HEK293T (cell line): ENCODE measurements at regions not wholly inside any gene's neighbourhood (a gene's known extent, or its start where the extent isn't known, plus 50 kb on each side); places are given as distances from the start of the nearest gene placed in this dataset.

ENCODE experiments used
- CTCF ChIA-PET: fragments of 350-600 bp; formaldehyde crosslinking; extraction: SDS; loops from one replicate; lab custom pipeline; 2021; ENCODE audit warnings: antibody characterized with exemption, inconsistent platforms; lab: Yijun Ruan, JAX
- POLR2A ChIA-PET: fragments of 350-600 bp; formaldehyde crosslinking; extraction: SDS; loops from one replicate; lab custom pipeline; 2020; ENCODE audit warnings: antibody characterized with exemption, inconsistent platforms; lab: Yijun Ruan, JAX
- DNase-seq: peaks from one replicate; pipeline ENCODE4 v3.0.0; 2012; ENCODE audit warnings: mixed read lengths; ENCODE audit errors: extremely low spot score
- ARNT ChIP-seq: fragments of 450-650 bp; IDR thresholded peaks from 2 replicates; pipeline ENCODE4 v1.6.1; 2017; ENCODE audit warnings: mild to moderate bottlenecking
- BHLHE40 ChIP-seq: fragments of 450-650 bp; IDR thresholded peaks from 2 replicates; pipeline ENCODE4 v1.6.1; 2016; ENCODE audit warnings: mild to moderate bottlenecking, moderate library complexity, borderline replicate concordance
- CTBP1 ChIP-seq: fragments of 450-650 bp; IDR thresholded peaks from 2 replicates; pipeline ENCODE4 v1.6.1; 2016; ENCODE audit warnings: borderline replicate concordance
- ELF4 ChIP-seq: fragments of 450-650 bp; IDR thresholded peaks from 2 replicates; pipeline ENCODE4 v1.6.1; 2017; ENCODE audit warnings: antibody characterized with exemption
- FOXA1 ChIP-seq: fragments of 450-650 bp; IDR thresholded peaks from 2 replicates; pipeline ENCODE4 v1.6.1; 2016; ENCODE audit warnings: mild to moderate bottlenecking
- FOXK2 ChIP-seq: fragments of 450-650 bp; IDR thresholded peaks from 2 replicates; pipeline ENCODE4 v1.6.1; 2016; ENCODE audit warnings: mild to moderate bottlenecking
- FOXM1 ChIP-seq: fragments of 450-650 bp; IDR thresholded peaks from 2 replicates; pipeline ENCODE4 v1.6.1; 2017; ENCODE audit warnings: mild to moderate bottlenecking, borderline replicate concordance
- HDGF ChIP-seq: fragments of 450-650 bp; IDR thresholded peaks from 2 replicates; pipeline ENCODE4 v1.6.1; 2017; ENCODE audit warnings: antibody characterized with exemption, borderline replicate concordance
- L3MBTL2 ChIP-seq: fragments of 450-650 bp; conservative IDR thresholded peaks from 2 replicates; pipeline ENCODE4 v1.6.1; 2016; ENCODE audit warnings: mild to moderate bottlenecking
- LEF1 ChIP-seq: fragments of 450-650 bp; IDR thresholded peaks from 2 replicates; pipeline ENCODE4 v1.6.1; 2017; ENCODE audit warnings: mild to moderate bottlenecking, borderline replicate concordance
- NFRKB ChIP-seq: fragments of 450-650 bp; IDR thresholded peaks from 2 replicates; pipeline ENCODE4 v1.6.1; 2016; ENCODE audit warnings: mild to moderate bottlenecking, moderate library complexity
- SP1 ChIP-seq: fragments of 450-650 bp; IDR thresholded peaks from 2 replicates; pipeline ENCODE4 v1.6.1; 2017
- TARDBP ChIP-seq: fragments of 450-650 bp; IDR thresholded peaks from 2 replicates; pipeline ENCODE4 v1.6.1; 2016
- ZNF384 ChIP-seq: fragments of 450-650 bp; IDR thresholded peaks from 2 replicates; pipeline ENCODE4 v1.6.1; 2016
- TF ChIP-seq, protein P1 (sequence below): fragments of 450-650 bp; IDR thresholded peaks from 2 replicates; pipeline ENCODE4 v1.6.1; 2016

- TF ChIP-seq LEF1, result no peak
- TF ChIP-seq HDGF, result no peak
- no peak for TF ChIP-seq FOXK2
- TF ChIP-seq BHLHE40, result no peak
- POLR2A ChIA-PET, result no interaction called here
- no peak for DNase-seq
- CTCF ChIA-PET, result interaction anchor here (0.6 kb wide), 1 partner anchor 475 kb away, joined by 4 read pairs; no protein-coding TSS in a partner anchor
Observed at GRCh38 chr15:45827275-45827674, 192.4 kb downstream of the SQOR start.

- CTCF ChIA-PET, result interaction anchor here (0.6 kb wide), 1 partner anchor 476 kb away, joined by 4 read pairs; no protein-coding TSS in a partner anchor
- POLR2A ChIA-PET, result no interaction called here
- no peak for TF ChIP-seq L3MBTL2
- TF ChIP-seq FOXK2, result no peak
- no peak for TF ChIP-seq NFRKB
- no peak for DNase-seq
Observed at GRCh38 chr15:45827766-45828165, 192.9 kb downstream of the SQOR start.

- DNase-seq, result no peak
- TF ChIP-seq NFRKB (no peak), HDGF (no peak), BHLHE40 (no peak), TARDBP (no peak), FOXA1 (no peak), L3MBTL2 (no peak), FOXK2 (no peak), FOXM1 (no peak)
- TF ChIP-seq, protein P1, sequence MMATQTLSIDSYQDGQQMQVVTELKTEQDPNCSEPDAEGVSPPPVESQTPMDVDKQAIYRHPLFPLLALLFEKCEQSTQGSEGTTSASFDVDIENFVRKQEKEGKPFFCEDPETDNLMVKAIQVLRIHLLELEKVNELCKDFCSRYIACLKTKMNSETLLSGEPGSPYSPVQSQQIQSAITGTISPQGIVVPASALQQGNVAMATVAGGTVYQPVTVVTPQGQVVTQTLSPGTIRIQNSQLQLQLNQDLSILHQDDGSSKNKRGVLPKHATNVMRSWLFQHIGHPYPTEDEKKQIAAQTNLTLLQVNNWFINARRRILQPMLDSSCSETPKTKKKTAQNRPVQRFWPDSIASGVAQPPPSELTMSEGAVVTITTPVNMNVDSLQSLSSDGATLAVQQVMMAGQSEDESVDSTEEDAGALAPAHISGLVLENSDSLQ, result no peak
- ChIA-PET CTCF (no interaction called here), POLR2A (no interaction called here)
Observed at GRCh38 chr15:45829336-45830153, 194.7 kb downstream of the SQOR start.

GRCh38 chr15:45831787-45832186 is 197.0 kb downstream of the SQOR start:
- POLR2A ChIA-PET, result no interaction called here

GRCh38 chr15:45834622-45835021 is 199.8 kb downstream of the SQOR start:
- CTCF ChIA-PET, result no interaction called here
- POLR2A ChIA-PET, result no interaction called here
- TF ChIP-seq FOXK2, result no peak
- TF ChIP-seq ELF4, result no peak
- no peak for TF ChIP-seq LEF1
- TF ChIP-seq, protein P1, result no peak
- DNase-seq, result no peak

More at GRCh38 chr15:45831787-45832186, 197.0 kb downstream of the SQOR start:
- TF ChIP-seq, protein P1, result no peak
- TF ChIP-seq FOXA1 (no peak), L3MBTL2 (no peak), ELF4 (no peak), SP1 (no peak), BHLHE40 (no peak), FOXK2 (no peak), CTBP1 (no peak)
- CTCF ChIA-PET, result no interaction called here
- no peak for DNase-seq

DNA sequence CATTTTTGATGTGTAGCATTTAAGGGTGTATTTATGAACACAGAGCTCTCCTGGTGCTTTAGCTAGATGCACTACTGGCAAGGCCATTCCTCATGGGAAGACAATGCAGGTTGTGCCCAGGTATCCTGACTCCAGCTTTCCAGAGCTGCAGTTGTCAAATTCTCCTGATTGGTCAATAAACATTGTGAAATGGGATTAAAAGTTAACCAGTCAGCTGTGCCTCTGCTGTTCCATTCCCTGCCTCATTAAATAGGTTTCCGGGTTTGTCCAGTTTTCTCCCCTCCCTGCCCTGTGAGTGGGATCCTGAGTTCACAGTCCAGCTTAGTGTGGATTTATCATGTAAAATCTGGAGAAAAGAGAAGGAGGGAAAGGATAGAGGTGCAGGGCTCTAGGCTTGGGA is 207.3 kb downstream of the SQOR start:
- ChIA-PET POLR2A (no interaction called here), CTCF (no interaction called here)
- no peak for DNase-seq
- TF ChIP-seq ZNF384, result no peak
- no peak for TF ChIP-seq CTBP1
- no peak for TF ChIP-seq ELF4
- no peak for TF ChIP-seq ARNT
- no peak for TF ChIP-seq NFRKB
- TF ChIP-seq FOXM1, result no peak
- no peak for TF ChIP-seq FOXA1
- TF ChIP-seq FOXK2, result no peak
- TF ChIP-seq LEF1, result no peak

DNA sequence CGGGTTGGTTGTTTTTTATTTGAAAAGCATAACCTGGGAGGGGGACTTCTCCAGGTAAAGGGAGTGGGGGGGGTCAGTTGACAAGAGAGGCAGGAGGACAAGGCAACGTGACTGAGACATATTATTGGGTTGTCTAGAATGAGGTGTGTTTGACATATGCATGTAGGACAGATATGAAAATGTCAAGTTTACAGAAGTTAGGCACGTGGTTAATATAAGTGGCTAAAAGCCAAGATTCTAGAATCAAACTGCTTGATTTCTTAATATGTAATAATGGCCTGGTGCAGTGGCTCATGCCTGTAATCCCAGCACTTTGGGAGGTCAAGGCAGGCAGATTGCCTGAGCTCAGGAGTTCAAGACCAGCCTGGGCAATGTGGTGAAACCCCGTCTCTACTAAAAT is 212.8 kb downstream of the SQOR start:
- DNase-seq, result no peak
- CTCF ChIA-PET, result no interaction called here
- POLR2A ChIA-PET, result no interaction called here
- TF ChIP-seq ARNT, result no peak
- TF ChIP-seq CTBP1, result no peak
- TF ChIP-seq ZNF384, result no peak
- TF ChIP-seq ELF4, result no peak
- TF ChIP-seq TARDBP, result no peak
- TF ChIP-seq, protein P1, result no peak
- TF ChIP-seq SP1, result no peak
